Stimulated activated CD8-positive, alpha-beta memory T cell treated with anti-CD3 and anti-CD28 coated beads, Interleukin-7, amount 100 ng/mL, for 4 hours (primary cell): ENCODE measurements at regions not wholly inside any gene's neighbourhood (a gene's known extent, or its start where the extent isn't known, plus 50 kb on each side); places are given as distances from the start of the nearest gene placed in this dataset.
A peak's percentile ranks its signal among the peaks of the same experiment; 100 is the strongest.

Experiments used
- DNase-seq, 2 donors: peaks; one replicate each; pipeline ENCODE4 v3.0.0-alpha.2; 2020; ENCODE audit warnings: low read depth in 2 of 2

DNA sequence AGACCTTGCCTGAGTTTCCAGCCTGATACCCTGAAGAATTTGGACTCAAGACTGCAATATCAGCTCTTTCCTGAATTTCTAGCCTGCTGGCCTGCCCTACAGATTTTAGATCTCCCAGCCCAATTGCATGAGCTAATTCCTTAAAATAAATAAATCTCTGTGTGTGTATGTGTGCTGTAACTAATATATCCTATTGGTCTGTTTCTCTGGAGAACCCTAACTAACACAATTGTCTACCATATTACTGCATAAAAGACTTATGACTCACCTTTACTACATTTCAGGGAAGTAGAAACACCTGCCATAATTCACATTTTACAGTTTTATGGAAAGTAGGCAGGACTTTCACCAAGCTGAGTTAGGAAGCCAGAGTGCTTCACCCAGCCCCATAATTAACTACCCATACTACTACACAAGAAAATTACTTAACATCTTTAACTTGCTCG is 90.7 kb upstream of the BEND6 start:
- no peak for DNase-seq

DNA sequence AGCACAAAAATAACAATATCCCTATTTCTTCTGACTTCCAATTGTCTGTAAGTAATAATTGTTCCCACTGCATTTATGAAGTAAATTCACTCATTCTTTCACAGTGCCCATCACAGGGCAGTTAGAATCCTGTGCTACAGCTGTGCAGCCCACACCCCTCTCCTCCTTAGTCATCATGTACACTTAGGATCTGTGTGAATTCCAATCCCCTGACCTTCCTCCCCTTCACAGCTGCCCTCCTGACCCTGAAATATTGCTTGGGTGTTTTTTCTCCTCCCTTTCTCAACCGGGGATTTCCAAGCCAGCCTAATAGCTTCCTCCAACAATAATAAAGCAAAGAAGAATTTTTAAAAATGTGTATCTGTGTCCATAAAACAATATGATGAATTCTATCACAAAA is 91.5 kb upstream of the BEND6 start:
- DNase-seq, result no peak

DNA sequence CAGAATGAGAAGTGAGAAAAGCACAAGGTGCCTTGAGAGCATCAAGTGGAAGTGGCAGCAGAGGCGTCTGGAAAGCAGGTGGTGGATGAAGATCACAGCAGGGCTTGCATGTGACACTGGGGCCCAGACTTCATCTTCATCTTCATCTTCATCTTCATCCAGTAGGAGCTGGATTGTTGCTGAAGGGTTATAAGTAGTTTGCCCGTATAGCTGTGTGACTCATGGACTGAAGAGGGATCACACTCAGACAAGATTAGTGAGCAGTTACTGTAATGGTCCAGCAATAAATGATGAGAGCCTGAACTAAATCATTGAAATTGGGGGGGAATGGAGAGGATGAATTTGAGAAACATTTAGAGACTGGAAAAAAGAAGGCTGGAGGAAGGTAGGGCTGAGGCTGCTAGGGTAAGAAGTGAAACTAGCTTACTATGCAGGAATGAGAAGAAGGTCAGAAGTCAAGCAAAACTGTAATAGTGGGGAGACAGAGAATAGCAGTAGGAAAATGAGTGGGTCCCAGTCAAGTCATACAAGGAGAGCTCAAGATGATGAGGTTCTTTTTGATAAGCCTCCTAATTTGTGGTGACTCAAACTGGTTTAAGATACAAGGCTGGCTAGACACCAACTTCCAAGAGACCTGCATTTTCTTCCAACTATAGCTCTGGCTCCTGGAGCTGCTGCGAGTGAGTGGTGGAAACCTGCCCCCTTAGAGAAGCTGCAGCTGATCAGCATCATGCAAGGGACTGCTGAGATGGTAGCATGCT is 92.3 kb upstream of the BEND6 start:
- DNase-seq, result no peak

DNA sequence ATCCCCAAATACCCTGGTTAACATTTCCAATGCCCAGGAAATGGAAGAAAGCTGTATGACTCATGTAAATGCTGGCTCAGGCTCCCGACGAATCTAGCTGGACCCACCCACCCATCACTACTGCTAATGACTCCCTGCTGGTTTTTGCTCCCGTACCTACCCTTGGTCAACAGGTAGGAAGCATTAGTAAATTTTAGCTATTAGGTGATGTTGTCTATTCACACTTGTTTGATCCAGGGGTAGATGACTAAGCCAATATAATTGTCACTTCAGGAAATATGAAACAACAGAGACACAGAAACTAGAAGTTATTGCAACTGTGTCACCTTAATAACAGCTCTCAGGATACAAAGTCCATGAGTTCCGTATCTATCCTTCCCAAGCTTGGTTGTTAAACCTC is 94.4 kb upstream of the BEND6 start:
- DNase-seq, result no peak

DNA sequence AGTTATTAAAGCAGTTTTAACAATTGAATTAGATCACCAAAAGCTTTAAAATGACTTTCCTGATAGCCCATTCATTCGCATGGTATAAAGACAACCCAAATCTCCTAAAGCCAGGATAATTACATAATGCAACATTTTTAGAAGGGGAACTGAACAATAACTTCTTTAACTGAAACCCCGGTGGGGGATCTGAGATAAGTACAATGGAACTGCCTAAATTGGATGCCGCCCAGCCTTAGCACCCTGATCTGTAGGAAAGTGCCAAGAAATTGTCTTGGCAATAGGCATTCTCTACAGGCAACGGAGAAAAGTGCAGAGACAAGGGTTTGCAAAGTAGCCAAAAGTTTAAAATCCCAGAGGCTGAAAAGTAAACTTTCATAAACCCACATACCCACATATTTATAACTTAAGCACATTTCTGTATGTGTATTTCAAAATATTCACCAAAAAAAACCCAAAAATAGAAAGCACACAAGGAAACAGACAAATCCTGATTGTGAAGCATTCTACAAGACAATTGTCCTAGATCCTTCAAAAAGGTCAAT is 98.8 kb upstream of the BEND6 start:
- DNase-seq, result no peak

DNA sequence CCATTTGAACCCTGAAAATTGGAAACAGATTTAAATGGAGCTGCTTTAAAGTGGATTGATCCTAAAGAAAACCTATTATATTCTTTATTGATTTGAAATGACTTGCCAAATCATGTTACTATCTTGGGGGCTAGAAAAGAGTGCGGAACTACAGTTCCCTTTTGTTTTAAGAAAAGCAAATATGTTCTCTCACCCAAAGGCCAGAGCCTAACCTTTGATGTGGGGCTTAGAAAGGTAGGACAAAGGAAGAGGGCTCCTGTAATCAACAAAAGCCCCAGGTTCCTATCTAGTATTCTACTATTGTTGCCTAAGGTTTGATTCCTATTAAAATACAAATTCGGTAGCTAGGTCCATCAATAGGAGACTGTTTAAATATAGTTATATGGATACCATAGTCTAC is 100.8 kb upstream of the BEND6 start:
- no peak for DNase-seq

DNA sequence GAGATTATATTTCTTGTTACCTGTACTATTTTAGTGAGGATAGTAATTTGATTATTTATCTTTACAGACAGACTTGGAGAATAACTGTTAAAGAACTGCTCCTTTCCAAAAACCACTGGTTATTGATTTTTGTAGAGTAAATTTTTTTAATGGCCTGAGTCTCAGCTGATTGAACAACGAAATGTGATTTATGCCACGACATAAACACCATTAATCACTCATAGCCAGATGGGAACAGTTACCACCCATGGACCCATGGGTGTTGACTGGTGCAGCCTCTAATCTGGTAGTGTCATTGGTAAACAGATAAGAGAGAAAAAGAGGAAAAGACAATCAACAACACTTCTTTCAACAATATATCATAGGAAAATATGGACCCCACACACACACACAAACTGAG is 101.4 kb upstream of the BEND6 start:
- DNase-seq, result no peak

DNA sequence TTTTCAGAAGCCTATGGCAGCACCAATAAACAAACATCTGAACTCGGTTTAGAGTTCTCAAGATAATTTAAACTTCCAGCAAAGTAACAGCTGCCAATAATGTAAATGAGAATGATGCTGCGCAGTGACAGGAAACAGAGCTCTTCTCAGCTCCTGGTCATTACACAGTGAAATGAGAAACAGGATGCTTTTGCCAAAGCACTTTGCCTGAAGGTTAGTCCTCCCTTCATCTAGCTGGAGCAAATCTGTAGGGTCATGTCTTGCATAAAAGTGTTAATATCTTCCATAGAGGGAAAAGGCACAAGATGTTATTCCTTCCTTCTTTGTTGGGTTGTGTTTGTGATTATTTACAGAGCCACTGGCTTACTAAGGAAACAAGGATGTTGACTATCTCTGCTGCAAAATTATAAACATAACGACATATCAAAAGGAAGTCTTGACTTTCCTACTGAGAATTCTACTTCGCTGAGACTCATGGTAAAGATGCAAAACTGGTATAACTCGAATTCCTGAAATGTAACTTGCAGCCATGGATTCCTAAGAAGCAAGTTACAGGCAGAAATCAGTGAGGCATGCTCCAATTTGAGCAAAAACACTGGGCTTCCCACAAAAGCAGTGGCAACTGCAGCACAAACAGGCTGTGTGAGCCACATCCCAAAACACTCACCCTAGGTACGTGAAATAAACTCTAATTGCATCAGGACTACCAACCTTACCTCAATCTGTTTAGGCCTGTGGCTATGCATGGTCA is 102.5 kb upstream of the BEND6 start:
- DNase-seq, result no peak

DNA sequence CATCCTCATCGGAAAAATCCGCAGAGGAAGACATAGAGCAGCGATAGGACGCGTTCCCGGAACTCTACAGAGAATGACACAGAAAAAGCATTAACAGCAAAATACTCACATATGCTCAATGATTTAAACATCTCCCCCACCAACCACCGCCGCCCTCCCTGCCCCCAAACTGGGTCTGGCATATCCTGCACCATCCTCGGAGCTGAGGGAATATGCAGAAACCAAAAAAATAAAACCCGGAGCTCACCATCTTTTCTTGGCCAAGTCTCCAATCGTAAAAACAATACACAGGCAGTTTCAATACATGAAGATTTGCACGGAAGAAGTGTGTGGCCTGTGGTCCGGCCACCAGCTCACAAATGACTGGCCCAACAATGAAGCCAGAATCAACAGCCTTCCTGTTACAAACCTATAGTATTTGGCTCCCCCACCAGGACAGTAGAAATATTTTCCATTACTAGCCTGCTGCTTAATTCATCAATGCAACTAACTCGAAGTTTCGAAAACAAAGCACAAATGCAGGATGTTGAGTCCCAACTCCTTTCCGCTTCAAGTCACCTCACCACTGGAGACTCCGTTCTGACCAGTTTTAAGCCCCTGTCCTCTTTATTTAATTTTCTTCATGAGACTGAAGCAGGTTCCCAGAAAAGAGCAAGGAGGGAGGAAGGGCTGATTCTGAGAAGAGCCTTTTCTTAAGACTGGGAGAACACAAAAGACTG is 103.2 kb upstream of the BEND6 start:
- DNase-seq, result no peak

DNA sequence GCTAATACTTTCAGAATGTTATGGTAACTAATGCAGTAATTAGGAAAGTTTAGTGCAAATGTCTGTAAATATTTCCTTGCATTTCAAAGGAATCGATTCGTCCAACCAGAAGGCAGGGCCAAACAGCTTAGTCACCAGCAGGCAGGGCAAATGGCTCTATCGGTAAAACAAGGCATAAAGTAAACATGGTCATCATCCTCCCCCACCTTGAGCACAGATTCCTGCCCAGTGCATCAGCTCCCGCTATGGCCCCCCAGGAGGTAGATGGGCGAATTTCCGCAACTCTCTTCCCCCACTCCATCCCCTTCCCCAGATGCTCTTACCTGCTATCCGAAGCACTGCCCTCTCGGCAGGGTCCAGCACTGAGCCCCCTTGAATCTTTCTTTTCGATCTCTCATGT is 103.8 kb upstream of the BEND6 start:
- DNase-seq, result no peak

DNA sequence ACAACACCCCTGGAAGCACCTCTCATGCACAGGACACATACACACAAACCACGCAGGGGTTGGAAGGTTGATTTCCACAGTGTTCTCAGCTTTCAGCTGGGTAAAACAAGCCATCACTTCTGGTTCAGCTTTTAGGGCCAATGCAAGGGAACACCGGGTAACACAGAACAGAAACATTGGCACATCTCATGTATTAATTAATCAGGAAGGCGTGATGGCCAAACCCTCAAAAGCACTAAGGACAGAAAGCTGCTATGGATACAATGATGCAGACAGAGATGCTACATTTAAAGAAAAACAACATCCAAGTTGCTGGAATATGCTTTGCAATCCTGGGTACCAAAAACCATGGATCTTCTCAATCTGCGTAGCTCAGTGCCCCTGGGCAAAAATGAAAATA is 104.3 kb upstream of the BEND6 start:
- DNase-seq, result no peak

DNA sequence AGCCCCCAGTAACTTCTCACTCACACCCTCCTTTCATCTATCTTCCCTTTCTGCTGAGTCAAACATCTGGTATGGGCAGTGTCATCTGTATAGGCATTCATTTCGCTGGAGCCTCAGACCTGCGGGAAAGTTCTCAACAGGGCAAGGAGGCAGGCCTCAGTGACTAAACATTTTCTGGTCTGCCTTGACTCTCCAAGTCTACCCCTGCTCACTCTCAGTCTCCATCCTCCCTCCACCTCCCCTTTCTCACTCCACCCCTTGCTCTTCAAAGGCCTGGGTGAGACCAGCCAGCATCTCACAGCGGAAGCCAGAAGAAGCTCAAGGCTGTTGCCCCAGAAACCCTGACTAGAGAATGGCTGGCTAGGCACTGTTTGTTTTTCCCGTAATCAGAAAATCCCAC is 105.0 kb upstream of the BEND6 start:
- DNase-seq, result no peak

DNA sequence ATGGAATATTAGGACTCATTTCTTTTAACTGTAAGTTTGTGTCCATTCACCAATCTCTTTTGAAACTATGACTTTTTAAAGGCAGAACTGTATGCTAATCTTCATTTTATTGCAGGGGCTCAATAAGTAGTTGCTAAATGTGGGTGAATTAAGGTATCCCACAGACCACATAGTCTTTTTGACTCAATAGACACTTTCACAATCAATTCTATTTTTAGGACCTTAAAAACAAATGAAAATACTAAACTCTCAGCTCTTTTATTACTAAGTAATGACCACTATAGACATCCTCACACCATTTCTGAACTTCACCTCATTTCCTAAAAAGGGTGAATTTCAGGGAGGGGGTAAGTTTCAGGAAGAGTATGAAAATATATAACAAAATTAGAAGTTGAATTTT is 106.8 kb upstream of the BEND6 start:
- DNase-seq, result no peak

DNA sequence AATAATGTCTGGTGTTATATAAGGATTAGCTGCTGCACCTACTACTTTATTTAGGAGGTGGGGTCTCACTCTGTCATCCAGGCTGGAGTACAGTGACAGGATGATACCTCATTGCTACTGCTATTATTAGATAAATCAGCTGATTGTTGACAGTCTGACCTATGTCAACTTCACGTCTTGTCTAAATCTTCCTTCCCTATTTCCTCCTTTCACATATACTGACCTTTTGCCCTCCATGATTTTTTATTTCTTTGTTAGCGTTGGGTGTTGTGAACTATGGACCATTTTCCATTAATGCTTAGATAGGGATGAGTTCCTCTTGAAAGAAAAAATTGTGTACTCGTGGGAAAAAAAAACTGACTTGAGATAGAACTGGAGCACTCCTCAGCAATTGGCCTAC is 109.9 kb upstream of the BEND6 start:
- DNase-seq, result no peak

DNA sequence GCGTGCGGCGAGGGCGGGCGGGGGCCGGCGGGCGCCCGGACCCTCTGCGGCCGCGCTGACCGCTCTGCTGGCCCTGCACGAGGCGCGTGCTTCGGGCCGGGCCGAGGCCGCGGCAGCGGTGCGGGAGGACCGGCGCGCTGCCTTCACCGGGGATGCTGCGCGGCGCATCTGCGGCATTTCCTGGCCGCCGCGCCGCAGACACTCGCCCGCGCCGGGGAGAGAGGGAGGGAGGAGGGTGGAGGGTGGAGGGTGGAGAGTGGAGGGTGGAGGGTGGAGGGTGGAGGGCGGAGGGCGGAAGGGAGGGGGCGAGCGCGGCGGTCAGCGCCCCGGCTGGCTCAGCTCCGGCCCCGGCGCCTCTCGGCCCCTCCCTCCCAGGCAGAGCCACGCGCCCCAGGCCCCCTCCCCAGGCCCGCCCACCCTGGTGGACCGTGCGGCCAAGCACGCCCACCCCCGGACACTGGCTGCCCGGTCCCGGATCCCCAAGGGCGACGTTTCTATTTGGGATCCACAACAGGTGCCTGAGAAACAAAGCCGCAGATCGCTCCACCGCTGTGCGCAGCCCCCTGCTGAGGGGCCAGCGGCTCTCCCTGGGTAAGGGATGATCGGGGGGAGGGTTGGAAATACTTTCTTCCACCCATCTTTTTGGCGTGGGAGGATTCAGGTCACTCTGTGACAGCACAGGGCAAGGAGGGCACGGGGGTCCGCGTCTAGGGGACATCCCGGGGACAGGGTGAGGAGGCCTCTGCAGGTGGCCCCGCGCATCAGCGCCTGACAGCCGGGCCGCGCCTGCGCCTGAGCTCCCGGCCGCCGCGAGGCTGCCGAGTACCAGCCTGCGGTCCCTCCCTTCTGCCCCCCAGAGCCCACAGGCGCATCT is 111.2 kb upstream of the BEND6 start:
- peak in 1 of 2 donors; percentile 20 for DNase-seq

DNA sequence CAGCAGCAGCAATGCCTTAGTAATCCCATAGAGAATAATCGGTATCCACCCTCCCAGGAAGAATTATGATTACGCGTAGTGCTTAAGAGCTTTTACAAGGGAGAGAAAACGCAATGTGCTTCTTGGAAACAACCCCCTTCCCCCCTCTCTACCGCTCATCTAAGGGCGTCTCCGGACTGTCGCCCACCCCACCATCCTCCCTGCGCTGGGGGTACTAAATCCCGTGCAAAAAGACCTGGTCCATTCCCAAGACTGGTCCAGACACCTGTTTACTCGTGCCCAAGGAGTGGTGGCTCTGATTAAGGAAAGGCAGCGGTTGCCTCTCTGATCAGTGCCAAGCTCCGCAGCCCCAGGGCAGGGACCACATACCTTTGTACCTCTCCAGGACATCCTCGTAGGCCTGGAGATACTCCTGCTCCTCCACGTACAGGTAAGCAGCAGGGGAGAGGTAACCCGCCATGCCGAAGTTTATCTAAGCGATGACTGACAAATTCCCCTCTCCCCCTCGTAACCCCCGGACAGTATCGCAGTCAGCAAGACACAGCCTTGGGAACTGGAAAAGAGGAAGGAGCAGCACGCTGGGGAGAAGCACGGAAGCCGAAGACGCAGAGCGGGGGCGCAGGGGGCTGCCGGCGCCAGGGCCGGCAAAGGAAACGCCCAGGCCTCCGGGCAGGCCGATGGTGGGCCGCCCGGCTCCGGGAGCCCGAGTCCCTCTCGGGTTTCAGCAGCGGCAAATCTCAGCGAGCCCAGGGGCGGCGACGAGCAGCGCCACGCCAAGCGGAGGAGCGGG is 112.0 kb upstream of the BEND6 start:
- no peak for DNase-seq

DNA sequence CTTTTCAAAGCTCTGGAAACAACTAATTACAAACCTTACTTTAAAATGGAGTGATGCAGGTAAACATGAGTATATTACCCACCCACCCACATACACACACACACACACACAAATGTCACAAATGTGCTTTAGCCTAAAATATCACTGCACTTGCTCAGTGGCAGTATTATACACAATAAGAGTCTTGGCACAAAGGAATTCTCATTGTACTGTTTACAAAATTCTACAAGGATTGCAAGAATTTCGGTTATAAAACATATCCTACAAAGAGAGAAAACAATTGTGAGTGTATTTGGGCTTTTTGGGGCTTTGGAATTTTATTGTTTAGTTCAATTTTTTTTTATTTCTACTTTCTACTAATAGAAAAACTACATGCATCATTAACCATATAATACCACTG is 113.2 kb upstream of the BEND6 start:
- DNase-seq, result no peak

DNA sequence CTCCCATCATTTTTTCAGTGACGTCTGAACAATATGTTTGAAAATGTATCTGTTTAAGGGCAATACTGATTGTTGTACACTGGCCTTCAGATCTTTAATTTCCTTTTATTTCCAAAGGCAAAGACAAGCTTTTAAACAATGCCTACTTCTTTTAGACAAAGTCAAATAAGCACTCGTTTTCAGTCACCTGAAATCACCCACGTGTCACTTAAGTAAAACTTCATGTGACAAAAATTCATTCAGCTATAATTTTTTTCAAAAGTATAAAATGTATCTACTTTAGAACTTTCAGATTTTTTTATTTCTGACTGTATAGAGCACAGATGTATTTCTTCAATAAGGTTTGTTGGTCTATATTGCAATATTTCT is 113.5 kb upstream of the BEND6 start:
- no peak for DNase-seq

DNA sequence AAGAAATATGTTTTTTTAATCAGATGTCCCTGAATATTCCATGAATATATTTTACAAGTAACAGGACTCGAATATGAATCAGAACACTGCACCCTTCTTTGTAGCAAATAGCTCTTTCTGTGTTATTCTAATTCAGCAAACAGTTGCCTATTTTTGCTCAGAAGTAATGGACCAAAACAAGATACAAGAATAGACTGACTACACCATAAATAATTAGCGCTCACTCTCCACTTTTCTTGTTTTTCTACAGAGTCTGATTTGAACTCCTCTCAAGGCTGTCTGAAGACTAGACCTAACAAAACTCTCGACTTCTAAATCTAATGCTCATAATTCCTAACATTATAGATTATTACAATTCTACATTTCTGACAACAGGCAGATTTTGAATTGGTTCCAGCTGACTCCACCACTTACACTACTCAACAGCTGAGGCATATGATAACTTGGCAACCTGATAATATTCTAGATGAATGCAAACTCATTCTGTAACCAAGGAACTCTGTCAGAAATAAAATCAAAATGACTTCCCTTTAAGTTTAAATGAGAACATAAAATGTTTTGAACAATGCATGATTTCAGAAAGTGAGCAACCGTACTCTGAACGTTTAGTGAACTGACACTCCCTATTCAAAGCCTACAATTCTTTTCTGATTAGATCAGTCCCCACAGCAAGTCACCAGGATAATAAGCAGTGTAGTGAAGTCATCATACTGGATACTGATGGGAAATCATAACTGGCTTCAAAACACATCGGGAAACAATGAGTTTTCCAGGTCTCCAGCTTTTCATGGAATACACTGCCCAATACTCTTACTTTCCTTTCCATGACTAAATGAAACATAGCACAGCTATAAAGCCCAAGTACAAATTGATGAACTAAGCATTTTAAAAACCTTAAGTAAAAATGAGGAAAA is 114.2 kb upstream of the BEND6 start:
- no peak for DNase-seq
